NB4 (cell line): ENCODE measurements at regions not wholly inside any gene's neighbourhood (a gene's known extent, or its start where the extent isn't known, plus 50 kb on each side); places are given as distances from the start of the nearest gene placed in this dataset.

Source experiments
- CTCF ChIP-seq: IDR thresholded peaks from one replicate; pipeline ENCODE4 v1.5.1; 2012; ENCODE audit warnings: low read depth, low read length
- MAX ChIP-seq: IDR thresholded peaks from 2 replicates; pipeline ENCODE4 v1.6.1; 2011; ENCODE audit warnings: low read depth, low read length
- MYC ChIP-seq: IDR thresholded peaks from 2 replicates; pipeline ENCODE4 v1.6.1; 2011; ENCODE audit warnings: low read depth, low read length
- POLR2A ChIP-seq: IDR thresholded peaks from 2 replicates; pipeline ENCODE4 v1.6.1; 2011; ENCODE audit warnings: mild to moderate bottlenecking; ENCODE audit not compliant: insufficient read length; ENCODE audit errors: extremely low read depth

- TF ChIP-seq POLR2A (no peak), CTCF (no peak), MYC (no peak), MAX (no peak)
These were observed 353.1 kb upstream of the IRX2 start for GRCh38 chr5:3104429-3105060.
